ENCODE measurements at regions not wholly inside any gene's neighbourhood (a gene's known extent, or its start where the extent isn't known, plus 50 kb on each side); places are given as distances from the start of the nearest gene placed in this dataset.

- DNase-seq = no peak
Measured at GRCh38 chr18:39524370-39524769, 1958.8 kb upstream of the CELF4 start.

DNA sequence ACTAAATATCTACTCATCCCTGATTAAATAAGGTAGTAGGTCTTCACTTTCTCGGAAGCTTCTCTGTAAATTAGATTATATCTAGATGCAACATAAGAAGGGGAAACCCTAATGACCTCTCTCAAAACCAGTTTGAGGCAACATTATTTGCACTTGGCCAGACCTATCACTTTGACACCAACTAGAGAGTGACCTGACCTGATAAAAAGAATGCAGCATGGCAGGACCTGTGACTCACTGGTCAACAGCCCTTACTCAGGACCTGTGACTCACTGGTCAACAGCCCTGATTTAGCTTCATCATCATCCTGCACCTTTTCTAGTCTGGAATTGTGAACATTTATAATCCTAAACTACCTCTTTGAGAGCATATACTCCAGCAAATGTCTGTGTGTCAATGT, 1957.7 kb upstream of the CELF4 start:
- DNase-seq = no peak

- no peak for DNase-seq
Measured at GRCh38 chr18:39521164-39521563, 1955.6 kb upstream of the CELF4 start.

DNA sequence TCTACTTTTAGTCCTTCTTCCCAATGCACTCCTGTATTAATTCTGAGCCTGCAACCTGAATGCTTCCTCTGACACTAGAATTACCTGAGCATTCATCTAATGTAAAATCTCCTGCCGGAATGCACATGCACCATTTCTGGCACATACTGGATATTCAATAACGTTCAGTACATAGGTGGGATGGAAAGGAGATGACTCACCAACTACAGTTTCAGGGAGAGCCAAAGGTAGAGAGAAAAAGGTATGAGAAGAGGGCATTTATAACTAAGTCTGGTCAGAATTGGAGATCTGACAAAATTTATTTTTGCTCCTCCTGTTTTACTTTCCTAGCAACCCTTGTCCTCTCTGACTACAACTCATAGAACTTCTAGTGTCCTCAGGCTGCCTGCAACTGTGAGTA, 1954.1 kb upstream of the CELF4 start:
- no peak for DNase-seq

DNA sequence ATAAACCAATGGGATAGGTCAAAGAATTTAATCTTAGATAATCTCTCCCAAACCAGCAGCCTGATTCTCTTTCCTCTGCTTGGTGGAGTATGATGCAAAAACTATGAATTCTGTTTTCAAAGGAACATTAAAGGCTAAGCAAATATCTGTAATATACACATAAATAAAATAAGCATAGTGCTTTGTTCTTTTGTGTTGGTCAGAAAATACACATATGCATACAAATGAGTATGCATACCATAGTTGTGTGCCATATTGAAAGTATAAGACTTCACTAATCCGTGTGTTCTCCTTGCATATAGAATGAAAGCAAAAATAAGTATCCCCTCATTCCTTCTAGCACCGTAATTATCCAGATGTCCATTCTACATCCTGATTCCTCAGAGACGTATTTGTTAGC, 1949.7 kb upstream of the CELF4 start:
- no peak for DNase-seq

- DNase-seq = no peak
Measured at GRCh38 chr18:39513186-39513585, 1947.6 kb upstream of the CELF4 start.

- DNase-seq = no peak
Measured at GRCh38 chr18:39506581-39507330, 1941.2 kb upstream of the CELF4 start.

GRCh38 chr18:39500306-39500705, 1934.7 kb upstream of the CELF4 start:
- DNase-seq = no peak

DNA sequence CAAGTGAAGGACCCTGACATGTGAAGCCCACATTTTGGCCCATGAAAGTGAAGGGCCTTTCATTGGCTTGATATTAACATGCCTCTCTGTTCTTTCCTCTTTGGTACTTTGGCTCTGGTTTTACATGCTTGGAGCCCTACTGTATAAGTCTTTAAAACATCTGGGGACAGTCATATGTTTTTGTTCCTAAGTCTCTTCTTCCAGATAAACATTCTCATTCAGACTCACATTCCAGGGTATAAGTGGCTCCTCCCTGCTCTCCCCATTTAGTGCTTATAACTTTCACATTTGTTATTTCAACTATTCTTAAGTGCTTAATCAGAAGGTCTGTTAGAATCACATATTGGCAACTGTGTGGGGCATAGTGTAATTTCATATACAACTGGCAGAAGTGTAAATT, 1932.2 kb upstream of the CELF4 start:
- no peak for DNase-seq

DNA sequence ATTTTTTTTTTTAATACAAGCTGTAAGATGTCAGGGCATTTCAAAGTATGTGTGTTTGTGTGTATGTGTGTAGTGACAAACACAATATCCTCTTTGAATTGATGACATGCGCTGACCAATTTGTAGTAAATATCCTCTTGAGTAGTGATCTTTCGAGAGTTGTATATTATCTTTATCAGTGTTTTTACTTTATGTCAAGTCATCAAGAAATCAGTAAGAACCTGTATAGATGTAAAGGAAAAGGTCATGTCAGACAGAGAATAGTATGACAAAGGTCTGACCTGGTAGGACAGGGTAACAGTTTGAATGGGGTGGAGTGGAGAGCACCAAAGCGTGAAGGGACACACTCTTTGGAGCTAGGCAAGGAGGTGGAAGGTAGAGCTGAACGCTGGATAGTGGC, 1931.4 kb upstream of the CELF4 start:
- DNase-seq = no peak

GRCh38 chr18:39494211-39494896, 1928.8 kb upstream of the CELF4 start:
- no peak for DNase-seq

GRCh38 chr18:39491408-39491807, 1925.8 kb upstream of the CELF4 start:
- no peak for DNase-seq

- no peak for DNase-seq
Measured at GRCh38 chr18:39489431-39489830, 1923.8 kb upstream of the CELF4 start.

DNA sequence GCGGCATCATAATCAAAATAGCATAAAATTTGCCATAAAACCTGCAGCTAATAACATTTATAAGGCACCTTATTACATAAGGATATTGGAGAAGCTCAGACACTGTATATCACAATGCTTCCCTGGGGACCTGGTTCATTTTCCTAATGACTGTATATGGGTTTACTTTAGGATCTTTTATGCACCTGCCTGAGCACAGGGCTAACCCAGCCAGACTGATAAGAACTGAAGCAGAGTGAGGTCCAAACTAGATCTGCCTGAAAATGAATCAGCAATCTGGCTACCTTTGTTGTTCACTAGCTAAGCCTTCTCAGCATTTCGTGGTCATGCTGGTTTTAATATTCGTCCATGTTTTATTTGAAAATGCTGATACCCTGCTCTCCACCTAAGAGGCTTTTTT, 1922.3 kb upstream of the CELF4 start:
- DNase-seq = no peak

- DNase-seq = no peak
Measured at GRCh38 chr18:39486268-39486667, 1920.7 kb upstream of the CELF4 start.

DNA sequence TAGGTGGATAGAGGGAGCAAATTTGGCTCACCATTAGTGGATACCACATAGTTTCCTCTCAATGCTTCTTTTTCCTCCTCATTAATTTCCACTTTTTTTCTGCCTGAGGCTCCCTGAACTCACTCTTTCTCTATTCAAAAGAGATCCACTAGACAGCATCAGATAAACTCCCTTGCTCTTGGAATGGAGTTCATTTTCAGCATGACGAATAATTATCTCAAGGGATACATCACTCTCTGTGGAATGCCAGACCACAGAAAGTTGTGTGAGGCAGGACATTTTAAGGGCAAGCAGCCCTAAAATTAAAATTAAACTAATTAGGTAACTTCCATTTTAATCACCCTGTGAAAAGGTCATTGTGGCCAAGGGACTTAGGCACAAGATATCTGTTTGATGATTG, 1920.1 kb upstream of the CELF4 start:
- DNase-seq = no peak

GRCh38 chr18:39481281-39481680, 1915.7 kb upstream of the CELF4 start:
- DNase-seq = no peak

GRCh38 chr18:39480494-39481195, 1915.0 kb upstream of the CELF4 start:
- DNase-seq = no peak

DNA sequence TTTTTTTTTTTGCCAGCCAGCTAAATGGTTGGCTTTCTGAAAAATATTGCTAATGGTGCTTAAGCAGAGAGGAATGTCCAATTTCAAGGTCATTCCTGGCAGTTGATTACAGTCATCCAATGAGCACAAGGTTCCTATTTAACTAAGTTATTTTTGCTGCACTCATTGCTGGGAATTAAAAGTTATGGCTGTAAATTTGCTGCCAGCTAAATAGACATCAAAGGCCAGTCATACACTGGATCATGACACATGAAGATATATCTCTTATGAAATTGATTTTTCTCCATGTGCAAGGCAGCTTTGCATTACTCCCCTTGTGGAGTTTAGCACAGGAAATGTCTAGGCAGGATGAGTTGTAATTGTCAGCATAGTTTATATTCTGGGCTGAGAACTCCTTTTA, 1898.4 kb upstream of the CELF4 start:
- no peak for DNase-seq

DNA sequence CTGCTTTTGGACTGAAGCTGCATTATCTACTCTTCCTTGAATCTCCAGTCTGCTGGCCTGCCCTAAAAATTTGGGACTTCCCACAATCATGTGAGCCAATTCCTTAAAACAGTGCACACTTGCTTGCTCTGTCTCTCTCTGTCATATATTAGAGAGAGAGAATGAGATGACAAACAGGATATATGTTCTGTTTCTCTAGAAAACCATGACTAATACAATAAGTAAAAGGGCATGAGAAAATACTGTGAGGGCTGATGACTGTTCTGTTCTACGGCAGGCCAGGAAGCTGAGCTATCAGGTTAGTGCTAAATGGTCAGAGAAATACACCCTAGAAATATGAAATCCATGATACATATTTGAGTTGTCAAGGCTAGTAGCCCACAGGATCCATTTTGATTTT, 1896.8 kb upstream of the CELF4 start:
- DNase-seq = no peak

- no peak for DNase-seq
Measured at GRCh38 chr18:39460136-39460535, 1894.5 kb upstream of the CELF4 start.

GRCh38 chr18:39455285-39455684, 1889.7 kb upstream of the CELF4 start:
- DNase-seq = no peak

DNA sequence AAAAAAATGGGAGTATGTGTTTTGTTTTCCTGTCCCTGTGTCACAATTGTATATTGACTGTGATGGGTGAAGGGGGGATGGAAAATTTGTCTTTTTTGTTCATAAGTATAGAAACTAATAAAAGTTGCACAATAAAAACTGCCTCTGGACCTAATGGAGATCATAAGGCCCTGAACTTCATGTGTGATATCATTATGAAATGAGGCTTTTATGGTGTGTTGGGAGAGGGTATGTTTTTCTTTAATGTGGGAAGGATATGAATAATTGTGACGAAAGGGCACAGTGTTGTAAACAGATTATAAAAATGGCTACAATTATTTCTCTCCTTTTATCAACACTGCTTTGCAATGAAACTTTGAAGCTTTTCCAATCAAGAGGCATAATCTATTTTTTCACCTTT, 1889.3 kb upstream of the CELF4 start:
- DNase-seq = no peak

- DNase-seq = no peak
Measured at GRCh38 chr18:39453882-39454281, 1888.3 kb upstream of the CELF4 start.
